NB4 (cell line): ENCODE measurements at regions not wholly inside any gene's neighbourhood (a gene's known extent, or its start where the extent isn't known, plus 50 kb on each side); places are given as distances from the start of the nearest gene placed in this dataset.

Experiments
- MAX ChIP-seq: IDR thresholded peaks from 2 replicates; pipeline ENCODE4 v1.6.1; 2011; ENCODE audit warnings: low read depth, low read length
- POLR2A ChIP-seq: IDR thresholded peaks from 2 replicates; pipeline ENCODE4 v1.6.1; 2011; ENCODE audit warnings: mild to moderate bottlenecking; ENCODE audit not compliant: insufficient read length; ENCODE audit errors: extremely low read depth
- TF ChIP-seq, protein P1 (sequence below): IDR thresholded peaks from one replicate; pipeline ENCODE4 v1.5.1; 2012; ENCODE audit warnings: low read depth, low read length

DNA sequence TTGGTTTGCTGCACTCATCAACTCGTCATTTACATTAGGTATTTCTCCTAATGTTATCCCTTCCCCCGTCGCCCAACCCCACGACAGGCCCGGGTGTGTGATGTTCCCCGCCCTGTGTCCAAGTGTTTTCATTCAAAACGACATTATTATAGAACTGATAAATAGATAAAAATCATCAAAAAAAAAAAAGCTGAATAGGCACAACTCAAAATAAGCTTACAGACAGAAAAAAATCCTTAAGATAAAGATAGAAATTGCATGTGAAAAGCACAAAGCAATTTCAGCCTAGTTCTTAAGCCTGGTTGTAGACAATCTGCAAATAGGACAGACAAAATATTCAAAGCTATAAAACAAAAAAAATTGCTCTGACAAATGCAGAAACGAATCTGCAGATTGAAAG, 142.9 kb upstream of the LNX1 start:
- TF ChIP-seq, protein P1, sequence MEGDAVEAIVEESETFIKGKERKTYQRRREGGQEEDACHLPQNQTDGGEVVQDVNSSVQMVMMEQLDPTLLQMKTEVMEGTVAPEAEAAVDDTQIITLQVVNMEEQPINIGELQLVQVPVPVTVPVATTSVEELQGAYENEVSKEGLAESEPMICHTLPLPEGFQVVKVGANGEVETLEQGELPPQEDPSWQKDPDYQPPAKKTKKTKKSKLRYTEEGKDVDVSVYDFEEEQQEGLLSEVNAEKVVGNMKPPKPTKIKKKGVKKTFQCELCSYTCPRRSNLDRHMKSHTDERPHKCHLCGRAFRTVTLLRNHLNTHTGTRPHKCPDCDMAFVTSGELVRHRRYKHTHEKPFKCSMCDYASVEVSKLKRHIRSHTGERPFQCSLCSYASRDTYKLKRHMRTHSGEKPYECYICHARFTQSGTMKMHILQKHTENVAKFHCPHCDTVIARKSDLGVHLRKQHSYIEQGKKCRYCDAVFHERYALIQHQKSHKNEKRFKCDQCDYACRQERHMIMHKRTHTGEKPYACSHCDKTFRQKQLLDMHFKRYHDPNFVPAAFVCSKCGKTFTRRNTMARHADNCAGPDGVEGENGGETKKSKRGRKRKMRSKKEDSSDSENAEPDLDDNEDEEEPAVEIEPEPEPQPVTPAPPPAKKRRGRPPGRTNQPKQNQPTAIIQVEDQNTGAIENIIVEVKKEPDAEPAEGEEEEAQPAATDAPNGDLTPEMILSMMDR, result no peak
- TF ChIP-seq POLR2A (no peak), MAX (no peak)
